Naive thymus-derived CD8-positive, alpha-beta T cell (primary cell): ENCODE measurements at regions not wholly inside any gene's neighbourhood (a gene's known extent, or its start where the extent isn't known, plus 50 kb on each side); places are given as distances from the start of the nearest gene placed in this dataset.
A peak's percentile ranks its signal among the peaks of the same experiment; 100 is the strongest.

Experiments
- ATAC-seq, 2 donors: fragments of 150-1000 bp; cut with Tn5 transposase in 1 of 2; sonication (Bioruptor Pico), chemical (Tn5 transposase) in 1 of 2; 1 replicate in 1 of 2; 2 replicates in 1 of 2; pipeline ENCODE4 v1.10.0; 2021; ENCODE audit warnings: mild to moderate bottlenecking in 2 of 2, moderate library complexity in 2 of 2
- POLR2A ChIA-PET: fragments of 350-600 bp; sonication (Branson Sonifier 250); formaldehyde crosslinking; loops from one replicate; lab custom pipeline; 2021; ENCODE audit warnings: antibody characterized with exemption; lab: Charles Lee
- DNase-seq, 10 donors: peaks; one replicate each; pipeline versions ENCODE4 v3.0.0 to v3.0.0-alpha.2; 2020 to 2022
- H3K27ac Mint-ChIP-seq, 10 donors: one replicate each; pipeline ENCODE4 v1.8.0; 2020 to 2022; ENCODE audit warnings: mild to moderate bottlenecking in 10 of 10, mixed read lengths in 10 of 10, moderate library complexity in 4 of 10, inconsistent platforms in 1 of 10
- H3K27me3 Mint-ChIP-seq, 5 donors: one replicate each; pipeline ENCODE4 v1.8.0; 2021 to 2022; ENCODE audit warnings: mixed read lengths in 5 of 5
- H3K36me3 Mint-ChIP-seq, 3 donors: one replicate each; pipeline ENCODE4 v1.8.0; 2020 to 2022; ENCODE audit warnings: mixed read lengths in 3 of 3, mild to moderate bottlenecking in 2 of 3, inconsistent platforms in 1 of 3
- H3K4me1 Mint-ChIP-seq, 4 donors: one replicate each; pipeline ENCODE4 v1.8.0; 2021 to 2022; ENCODE audit warnings: mixed read lengths in 4 of 4
- H3K4me3 Mint-ChIP-seq, 10 donors: one replicate each; pipeline ENCODE4 v1.8.0; 2020 to 2022; ENCODE audit warnings: mild to moderate bottlenecking in 10 of 10, mixed read lengths in 10 of 10, moderate library complexity in 6 of 10, inconsistent platforms in 1 of 10
- H3K9me3 Mint-ChIP-seq, 9 donors: one replicate each; pipeline ENCODE4 v1.8.0; 2020 to 2022; ENCODE audit warnings: mixed read lengths in 9 of 9, mild to moderate bottlenecking in 3 of 9, inconsistent platforms in 1 of 9, moderate library complexity in 1 of 9

- Mint-ChIP-seq H3K4me3 (no peak overlapping the region), H3K27ac (peak overlapping the region in 2 of 10 donors; percentile 9 to 34), H3K4me1 (peaks cover 21 to 67% (median 50%) of the 10 kb centered on the region in 4 donors), H3K27me3 (no peaks in the 10 kb centered on the region), H3K9me3 (peaks cover 0 to 8% (median 5%) of the 10 kb centered on the region in 9 donors), H3K36me3 (peaks cover 0 to 3% (median 0%) of the 10 kb centered on the region in 3 donors)
- POLR2A ChIA-PET: interaction anchor here (0.6 kb wide), 1 partner anchor 314 kb away, joined by 7 read pairs; no protein-coding TSS in a partner anchor
- no peak for DNase-seq
- ATAC-seq: no peak
Measured at GRCh38 chr12:107537464-107538119, 148.0 kb upstream of the PWP1 start.

- DNase-seq (no peak), ATAC-seq (no peak)
- Mint-ChIP-seq H3K36me3 (peaks cover 0 to 2% (median 2%) of the 10 kb centered on the region in 3 donors), H3K4me1 (peaks cover 18 to 69% (median 42%) of the 10 kb centered on the region in 4 donors), H3K4me3 (no peak overlapping the region), H3K27ac (peak overlapping the region in 3 of 10 donors; percentile 9 to 60 (median 52)), H3K27me3 (no peaks in the 10 kb centered on the region), H3K9me3 (peaks cover 0 to 2% (median 0%) of the 10 kb centered on the region in 9 donors)
- POLR2A ChIA-PET: no interaction called here
Measured at GRCh38 chr12:107539196-107539939, 146.2 kb upstream of the PWP1 start.

GRCh38 chr12:107541001-107541705 is 144.4 kb upstream of the PWP1 start:
- Mint-ChIP-seq H3K4me1 (peaks cover 17 to 64% (median 34%) of the 10 kb centered on the region in 4 donors), H3K4me3 (no peak overlapping the region), H3K27me3 (no peaks in the 10 kb centered on the region), H3K9me3 (no peaks in the 10 kb centered on the region), H3K27ac (peak overlapping the region in 2 of 10 donors; percentile 5 to 49), H3K36me3 (peaks cover 6 to 19% (median 16%) of the 10 kb centered on the region in 3 donors)
- POLR2A ChIA-PET: no interaction called here
- DNase-seq (no peak), ATAC-seq (no peak)

- Mint-ChIP-seq H3K27ac (peak overlapping the region in 1 of 10 donors; percentile 1), H3K9me3 (no peaks in the 10 kb centered on the region), H3K36me3 (peaks cover 19 to 40% (median 35%) of the 10 kb centered on the region in 3 donors)
Measured at GRCh38 chr12:107543416-107543815, 142.2 kb upstream of the PWP1 start.

GRCh38 chr12:107543841-107544240 is 141.8 kb upstream of the PWP1 start:
- POLR2A ChIA-PET: no interaction called here
- H3K9me3 Mint-ChIP-seq: peaks cover 0 to 2% (median 0%) of the 10 kb centered on the region in 9 donors
- ATAC-seq (no peak), DNase-seq (no peak)
- H3K27ac Mint-ChIP-seq: peak overlapping the region in 1 of 10 donors; percentile 24
- H3K27me3 Mint-ChIP-seq: no peaks in the 10 kb centered on the region
- no peak overlapping the region for H3K4me3 Mint-ChIP-seq
- peaks cover 16 to 55% (median 28%) of the 10 kb centered on the region in 4 donors for H3K4me1 Mint-ChIP-seq
- peaks cover 21 to 43% (median 37%) of the 10 kb centered on the region in 3 donors for H3K36me3 Mint-ChIP-seq

More at GRCh38 chr12:107543416-107543815, 142.2 kb upstream of the PWP1 start:
- no peak for DNase-seq
- no peak for ATAC-seq
- Mint-ChIP-seq H3K4me3 (no peak overlapping the region), H3K4me1 (peaks cover 16 to 59% (median 28%) of the 10 kb centered on the region in 4 donors), H3K27me3 (no peaks in the 10 kb centered on the region)
- POLR2A ChIA-PET: no interaction called here

GRCh38 chr12:107544937-107545336 is 140.7 kb upstream of the PWP1 start:
- Mint-ChIP-seq H3K4me3 (no peak overlapping the region), H3K27me3 (no peaks in the 10 kb centered on the region), H3K36me3 (peaks cover 27 to 52% (median 48%) of the 10 kb centered on the region in 3 donors), H3K27ac (peak overlapping the region in 2 of 10 donors; percentile 80 to 86), H3K4me1 (peaks cover 10 to 44% (median 22%) of the 10 kb centered on the region in 4 donors), H3K9me3 (peaks cover 0 to 6% (median 0%) of the 10 kb centered on the region in 9 donors)
- no peak for DNase-seq
- no peak for ATAC-seq
- POLR2A ChIA-PET: no interaction called here

GRCh38 chr12:107545737-107546353 is 139.8 kb upstream of the PWP1 start:
- POLR2A ChIA-PET: no interaction called here
- Mint-ChIP-seq H3K27me3 (no peaks in the 10 kb centered on the region), H3K4me1 (peaks cover 7 to 38% (median 19%) of the 10 kb centered on the region in 4 donors), H3K9me3 (peaks cover 0 to 6% (median 0%) of the 10 kb centered on the region in 9 donors), H3K36me3 (peaks cover 27 to 52% (median 50%) of the 10 kb centered on the region in 3 donors), H3K27ac (peak overlapping the region in 3 of 10 donors; percentile 27 to 86 (median 80)), H3K4me3 (no peak overlapping the region)
- ATAC-seq (no peak), DNase-seq (no peak)

- Mint-ChIP-seq H3K4me3 (no peak overlapping the region), H3K27me3 (no peaks in the 10 kb centered on the region), H3K4me1 (peaks cover 4 to 34% (median 16%) of the 10 kb centered on the region in 4 donors), H3K36me3 (peaks cover 27 to 58% (median 50%) of the 10 kb centered on the region in 3 donors), H3K27ac (no peak overlapping the region), H3K9me3 (peaks cover 0 to 6% (median 0%) of the 10 kb centered on the region in 9 donors)
- POLR2A ChIA-PET: no interaction called here
- ATAC-seq (no peak), DNase-seq (no peak)
Measured at GRCh38 chr12:107547389-107547788, 138.2 kb upstream of the PWP1 start.

- no peaks in the 10 kb centered on the region for H3K27me3 Mint-ChIP-seq
- DNase-seq (no peak), ATAC-seq (no peak)
- peaks cover 0 to 6% (median 0%) of the 10 kb centered on the region in 9 donors for H3K9me3 Mint-ChIP-seq
- H3K27ac Mint-ChIP-seq: peak overlapping the region in 1 of 10 donors; percentile 32
- POLR2A ChIA-PET: no interaction called here
- peaks cover 4 to 23% (median 17%) of the 10 kb centered on the region in 4 donors for H3K4me1 Mint-ChIP-seq
- H3K36me3 Mint-ChIP-seq: peaks cover 27 to 55% (median 51%) of the 10 kb centered on the region in 3 donors
- H3K4me3 Mint-ChIP-seq: no peak overlapping the region
Measured at GRCh38 chr12:107549651-107550480, 135.7 kb upstream of the PWP1 start.

- Mint-ChIP-seq H3K4me1 (peaks cover 0 to 10% (median 9%) of the 10 kb centered on the region in 4 donors), H3K36me3 (peaks cover 18 to 43% (median 36%) of the 10 kb centered on the region in 3 donors), H3K9me3 (peaks cover 0 to 6% (median 0%) of the 10 kb centered on the region in 9 donors), H3K27ac (no peak overlapping the region), H3K4me3 (no peak overlapping the region), H3K27me3 (no peaks in the 10 kb centered on the region)
- ATAC-seq: no peak
- DNase-seq: no peak
- POLR2A ChIA-PET: no interaction called here
Measured at GRCh38 chr12:107551434-107551833, 134.2 kb upstream of the PWP1 start.

- peaks cover 0 to 6% (median 0%) of the 10 kb centered on the region in 9 donors for H3K9me3 Mint-ChIP-seq
- H3K36me3 Mint-ChIP-seq: peaks cover 15 to 39% (median 29%) of the 10 kb centered on the region in 3 donors
- ATAC-seq: no peak
- POLR2A ChIA-PET: no interaction called here
- DNase-seq: no peak
- H3K4me3 Mint-ChIP-seq: no peak overlapping the region
- no peak overlapping the region for H3K27ac Mint-ChIP-seq
- H3K4me1 Mint-ChIP-seq: peaks cover 0 to 6% (median 3%) of the 10 kb centered on the region in 4 donors
- no peaks in the 10 kb centered on the region for H3K27me3 Mint-ChIP-seq
Measured at GRCh38 chr12:107552263-107552662, 133.3 kb upstream of the PWP1 start.
